ENCODE measurements at regions not wholly inside any gene's neighbourhood (a gene's known extent, or its start where the extent isn't known, plus 50 kb on each side); places are given as distances from the start of the nearest gene placed in this dataset.

GRCh38 chr21:14725219-14725618 is 179.1 kb upstream of the SAMSN1 start:
- no peak for TF ChIP-seq CTCF (IDR thresholded peaks at IDR 0.05)
- no peak for TF ChIP-seq POLR2A (IDR thresholded peaks at IDR 0.05)
